ENCODE measurements at regions not wholly inside any gene's neighbourhood (a gene's known extent, or its start where the extent isn't known, plus 50 kb on each side); places are given as distances from the start of the nearest gene placed in this dataset.

- Histone ChIP-seq H3K4me1 (ENCODE audit: control insufficient read depth in 1 of 2, insufficient read depth in 1 of 2, low read depth in 1 of 2, low read length in 1 of 2) (no peaks in the 10 kb centered on the region), H3K36me3 (no peaks in the 10 kb centered on the region), H3K27ac (no peak overlapping the region), H3K4me3 (ENCODE audit: low read depth in 1 of 2, low read length in 1 of 2) (no peak overlapping the region), H3K27me3 (peaks cover 37% of the 10 kb centered on the region), H3K9me3 (no peaks in the 10 kb centered on the region)
- TF ChIP-seq CTCF (IDR thresholded peaks at IDR 0.05): no peak
Observed at GRCh38 chr16:50878536-50878935, 136.7 kb downstream of the CYLD start.

GRCh38 chr16:50876263-50876662 lies 134.4 kb downstream of the CYLD start:
- no peak for TF ChIP-seq CTCF (IDR thresholded peaks at IDR 0.05)
- no peaks in the 10 kb centered on the region for H3K36me3 ChIP-seq

GRCh38 chr16:50868577-50868976 lies 126.7 kb downstream of the CYLD start:
- Histone ChIP-seq H3K4me1 (ENCODE audit: control insufficient read depth in 1 of 2, insufficient read depth in 1 of 2, low read depth in 1 of 2, low read length in 1 of 2) (no peaks in the 10 kb centered on the region), H3K36me3 (no peaks in the 10 kb centered on the region), H3K27me3 (peaks cover 4% of the 10 kb centered on the region), H3K9me3 (no peaks in the 10 kb centered on the region), H3K4me3 (ENCODE audit: low read depth in 1 of 2, low read length in 1 of 2) (no peak overlapping the region), H3K27ac (no peak overlapping the region)
- TF ChIP-seq CTCF (IDR thresholded peaks at IDR 0.05): no peak

More at GRCh38 chr16:50876263-50876662, 134.4 kb downstream of the CYLD start:
- no peaks in the 10 kb centered on the region for H3K4me1 ChIP-seq (ENCODE audit: control insufficient read depth in 1 of 2, insufficient read depth in 1 of 2, low read depth in 1 of 2, low read length in 1 of 2)
- no peak overlapping the region for H3K27ac ChIP-seq
- no peak overlapping the region for H3K4me3 ChIP-seq (ENCODE audit: low read depth in 1 of 2, low read length in 1 of 2)
- no peaks in the 10 kb centered on the region for H3K9me3 ChIP-seq
- H3K27me3 ChIP-seq: peaks cover 39% of the 10 kb centered on the region

- Histone ChIP-seq H3K36me3 (no peaks in the 10 kb centered on the region), H3K27me3 (no peaks in the 10 kb centered on the region), H3K4me1 (ENCODE audit: control insufficient read depth in 1 of 2, insufficient read depth in 1 of 2, low read depth in 1 of 2, low read length in 1 of 2) (no peaks in the 10 kb centered on the region), H3K9me3 (no peaks in the 10 kb centered on the region), H3K4me3 (ENCODE audit: low read depth in 1 of 2, low read length in 1 of 2) (no peak overlapping the region), H3K27ac (no peak overlapping the region)
- no peak for TF ChIP-seq CTCF (IDR thresholded peaks at IDR 0.05)
Observed at GRCh38 chr16:50866806-50867205, 124.9 kb downstream of the CYLD start.

GRCh38 chr16:50864386-50864785 lies 122.5 kb downstream of the CYLD start:
- Histone ChIP-seq H3K27ac (no peak overlapping the region), H3K36me3 (no peaks in the 10 kb centered on the region), H3K9me3 (no peaks in the 10 kb centered on the region), H3K27me3 (no peaks in the 10 kb centered on the region), H3K4me1 (ENCODE audit: control insufficient read depth in 1 of 2, insufficient read depth in 1 of 2, low read depth in 1 of 2, low read length in 1 of 2) (no peaks in the 10 kb centered on the region), H3K4me3 (ENCODE audit: low read depth in 1 of 2, low read length in 1 of 2) (no peak overlapping the region)
- TF ChIP-seq CTCF (IDR thresholded peaks at IDR 0.05): no peak

GRCh38 chr16:50863644-50864144 lies 121.8 kb downstream of the CYLD start:
- Histone ChIP-seq H3K36me3 (no peaks in the 10 kb centered on the region), H3K27ac (no peak overlapping the region), H3K9me3 (no peaks in the 10 kb centered on the region), H3K27me3 (no peaks in the 10 kb centered on the region), H3K4me1 (ENCODE audit: control insufficient read depth in 1 of 2, insufficient read depth in 1 of 2, low read depth in 1 of 2, low read length in 1 of 2) (no peaks in the 10 kb centered on the region), H3K4me3 (ENCODE audit: low read depth in 1 of 2, low read length in 1 of 2) (no peak overlapping the region)
- TF ChIP-seq CTCF (IDR thresholded peaks at IDR 0.05): no peak

All from neutrophil (primary cell).